ENCODE measurements at regions not wholly inside any gene's neighbourhood (a gene's known extent, or its start where the extent isn't known, plus 50 kb on each side); places are given as distances from the start of the nearest gene placed in this dataset.

- no peaks in the 10 kb centered on the region for H3K9me2 ChIP-seq (ENCODE audit: insufficient read depth)
- H3K4me2 ChIP-seq = no peak overlapping the region
- H3K27me3 Mint-ChIP-seq (ENCODE audit: insufficient read depth, low read depth, poor library complexity) = no peaks in the 10 kb centered on the region
- TF ChIP-seq EZH2 (IDR thresholded peaks at IDR 0.05; ENCODE audit: low read depth, unreplicated experiment) (no peak), JUNB (IDR thresholded peaks at IDR 0.05; ENCODE audit: unreplicated experiment) (no peak), ZNF331 (CRISPR knock-in tag; IDR thresholded peaks at IDR 0.05; ENCODE audit: low read depth) (no peak), REST (IDR thresholded peaks at IDR 0.05; ENCODE audit: unreplicated experiment) (no peak), CTCF (conservative IDR thresholded peaks at IDR 0.05; ENCODE audit: low read depth in 2 of 2) (no peak), STAT1 (IDR thresholded peaks at IDR 0.05; ENCODE audit: unreplicated experiment) (no peak), POLR2AphosphoS5 (IDR thresholded peaks at IDR 0.05; ENCODE audit: low read depth) (no peak), NANOG (IDR thresholded peaks at IDR 0.05; ENCODE audit: borderline replicate concordance) (no peak), CREB1 (CRISPR knock-in tag; IDR thresholded peaks at IDR 0.05; ENCODE audit: low read depth) (no peak), EZH2phosphoT487 (IDR thresholded peaks at IDR 0.05; ENCODE audit: unreplicated experiment) (no peak), ETS1 (IDR thresholded peaks at IDR 0.05) (no peak), ZNF114 (CRISPR knock-in tag; IDR thresholded peaks at IDR 0.05) (no peak), ZNF462 (CRISPR knock-in tag; IDR thresholded peaks at IDR 0.05) (no peak)
- no peaks in the 10 kb centered on the region for H3K36me3 ChIP-seq (ENCODE audit: insufficient read depth)
- H3K27ac Mint-ChIP-seq = no peak overlapping the region
- H3K27ac ChIP-seq (ENCODE audit: low read depth) = no peak overlapping the region
- peaks cover 46% of the 10 kb centered on the region for H3K79me2 ChIP-seq (replicated peaks; ENCODE audit: insufficient read depth)
- no peaks in the 10 kb centered on the region for H3K27me3 ChIP-seq (ENCODE audit: insufficient read depth)
- DNase-seq (ENCODE audit: low spot score) (no peak), ATAC-seq (no peak)
- no peak overlapping the region for H2AFZ ChIP-seq
- peaks cover 4% of the 10 kb centered on the region; the same call in 1 of the 3 replicates for H3K9me3 Mint-ChIP-seq
- H4K20me1 ChIP-seq (replicated peaks; ENCODE audit: insufficient read depth) = no peaks in the 10 kb centered on the region
- no peak overlapping the region for H3K4me3 Mint-ChIP-seq
- no peak overlapping the region for H3K4me3 ChIP-seq
- H3K36me3 Mint-ChIP-seq (ENCODE audit: low read depth) = peaks cover 4% of the 10 kb centered on the region; the same call in 1 of the 3 replicates
- H3K4me1 ChIP-seq (ENCODE audit: insufficient read depth) = peaks cover 7% of the 10 kb centered on the region; the same call in 1 of the 2 replicates
- no peaks in the 10 kb centered on the region for H3F3A ChIP-seq (replicated peaks; ENCODE audit: low read depth)
- H3K4me1 Mint-ChIP-seq = peaks cover 11% of the 10 kb centered on the region; the same call in 2 of the 3 replicates
Measured at GRCh38 chr2:209194717-209195116, 229.1 kb upstream of the MAP2 start.
